A549 (cell line): ENCODE measurements at regions not wholly inside any gene's neighbourhood (a gene's known extent, or its start where the extent isn't known, plus 50 kb on each side); places are given as distances from the start of the nearest gene placed in this dataset.

Source experiments
- CTCF ChIP-seq: fragments of >200 bp; sonication (Bioruptor Twin); formaldehyde crosslinking; IDR thresholded peaks from 3 replicates; pipeline ENCODE4 v1.5.1; 2016
- EP300 ChIP-seq, 2 experiments: fragments of >200 bp; sonication (Bioruptor Twin); formaldehyde crosslinking; IDR thresholded peaks; 2 replicates in 1 of 2; 3 replicates in 1 of 2; pipeline ENCODE4 v1.6.1; 2016 to 2017
- HMGXB4 ChIP-seq: fragments of 250-450 bp; sonication (Bioruptor Pico); IDR thresholded peaks from 2 replicates; pipeline ENCODE4 v1.5.0; 2021; ENCODE audit warnings: mild to moderate bottlenecking, moderate library complexity, borderline replicate concordance
- HOXA7 ChIP-seq: fragments of 250-450 bp; sonication (Bioruptor Pico); IDR thresholded peaks from 2 replicates; pipeline ENCODE4 v1.5.0; 2020; ENCODE audit warnings: mild to moderate bottlenecking, moderate library complexity
- RFX5 ChIP-seq: fragments of 450-650 bp; IDR thresholded peaks from 2 replicates; pipeline ENCODE4 v1.7.1; 2014; ENCODE audit warnings: antibody characterized with exemption, mild to moderate bottlenecking, moderate library complexity
- SMC3 ChIP-seq: fragments of >200 bp; sonication (Bioruptor Twin); formaldehyde crosslinking; IDR thresholded peaks from 3 replicates; pipeline ENCODE4 v1.6.1; 2018; ENCODE audit warnings: inconsistent platforms
- USF2 ChIP-seq: fragments of 450-650 bp; IDR thresholded peaks from 2 replicates; pipeline ENCODE4 v1.6.1; 2014; ENCODE audit warnings: antibody characterized with exemption

- TF ChIP-seq CTCF (no peak), EP300 (IDR thresholded peaks at IDR 0.05) (no peak), HMGXB4 (CRISPR knock-in tag) (no peak), HOXA7 (no peak), RFX5 (no peak), USF2 (no peak), SMC3 (no peak)
Measured at GRCh38 chr12:66879409-66879808, 200.5 kb upstream of the GRIP1 start.
